ENCODE measurements at regions not wholly inside any gene's neighbourhood (a gene's known extent, or its start where the extent isn't known, plus 50 kb on each side); places are given as distances from the start of the nearest gene placed in this dataset.

DNA sequence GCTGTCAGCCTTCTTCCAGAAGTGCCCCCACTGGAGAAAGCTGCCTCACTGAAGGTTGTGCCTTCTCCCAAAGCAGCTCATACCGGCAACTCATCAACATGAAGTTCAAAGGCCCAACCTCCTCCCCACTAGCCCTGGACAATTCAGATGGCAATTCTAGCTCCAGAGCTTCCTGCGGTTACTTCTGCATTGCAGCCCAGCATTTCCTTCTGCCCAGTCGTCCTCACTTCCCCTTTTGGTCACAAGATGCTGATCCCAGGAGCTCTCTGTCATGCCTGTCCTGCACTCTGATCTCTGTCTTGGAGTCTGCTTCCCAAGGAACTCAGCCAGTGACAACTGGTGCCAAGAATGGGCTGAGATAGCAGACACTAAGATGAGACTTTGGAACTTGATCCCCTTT is 178.2 kb upstream of the SOX9 start:
- H3K27me3 ChIP-seq (ENCODE audit: insufficient read depth, low read length) = no peaks in the 10 kb centered on the region
- no peak overlapping the region for H3K4me2 ChIP-seq (ENCODE audit: low read length)
- no peak overlapping the region for H2BK120ac ChIP-seq (ENCODE audit: insufficient read depth, low read length, poor library complexity)
- H4K91ac ChIP-seq (ENCODE audit: low read depth, low read length) = no peak overlapping the region
- DNase-seq = no peak
- peaks cover 3% of the 10 kb centered on the region for H3K9me3 ChIP-seq (ENCODE audit: insufficient read depth, low read depth, low read length)
- H3K14ac ChIP-seq (ENCODE audit: low read length) = no peak overlapping the region
- H3K18ac ChIP-seq (ENCODE audit: low read length) = no peak overlapping the region
- no peak overlapping the region for H3K9ac ChIP-seq (ENCODE audit: low read length)
- H3K4ac ChIP-seq (ENCODE audit: low read depth, low read length) = no peak overlapping the region
- H2AFZ ChIP-seq (ENCODE audit: insufficient read depth, low read length, poor library complexity) = no peak overlapping the region
- H3K23ac ChIP-seq (ENCODE audit: low read length) = no peak overlapping the region
- H2AK5ac ChIP-seq (ENCODE audit: low read length) = no peak overlapping the region
- H3K36me3 ChIP-seq (ENCODE audit: control insufficient read depth in 1 of 2, insufficient read depth in 2 of 2, low read length in 2 of 2) = no peaks in the 10 kb centered on the region
- no peak overlapping the region for H3K4me3 ChIP-seq (ENCODE audit: low read depth, low read length)
- no peak overlapping the region for H3K27ac ChIP-seq (ENCODE audit: low read depth, low read length)
- H4K8ac ChIP-seq (ENCODE audit: low read depth, low read length) = no peak overlapping the region
- H4K12ac ChIP-seq (ENCODE audit: low read depth, low read length) = no peak overlapping the region
- no peak overlapping the region for H2BK5ac ChIP-seq (ENCODE audit: low read depth, low read length, poor library complexity)
- no peaks in the 10 kb centered on the region for H3K79me2 ChIP-seq (ENCODE audit: control insufficient read depth, insufficient read depth, low read length, poor library complexity)
- H3K79me1 ChIP-seq (ENCODE audit: low read length) = no peaks in the 10 kb centered on the region
- no peak overlapping the region for H2BK12ac ChIP-seq (ENCODE audit: low read length)
- no peaks in the 10 kb centered on the region for H3K4me1 ChIP-seq (ENCODE audit: control insufficient read depth in 1 of 2, insufficient read depth in 2 of 2, low read length in 2 of 2)
- no CpG with 5 or more reads among the region's 3 CpGs for WGBS (ENCODE audit: extremely low coverage, insufficient coverage, insufficient read length)

DNA sequence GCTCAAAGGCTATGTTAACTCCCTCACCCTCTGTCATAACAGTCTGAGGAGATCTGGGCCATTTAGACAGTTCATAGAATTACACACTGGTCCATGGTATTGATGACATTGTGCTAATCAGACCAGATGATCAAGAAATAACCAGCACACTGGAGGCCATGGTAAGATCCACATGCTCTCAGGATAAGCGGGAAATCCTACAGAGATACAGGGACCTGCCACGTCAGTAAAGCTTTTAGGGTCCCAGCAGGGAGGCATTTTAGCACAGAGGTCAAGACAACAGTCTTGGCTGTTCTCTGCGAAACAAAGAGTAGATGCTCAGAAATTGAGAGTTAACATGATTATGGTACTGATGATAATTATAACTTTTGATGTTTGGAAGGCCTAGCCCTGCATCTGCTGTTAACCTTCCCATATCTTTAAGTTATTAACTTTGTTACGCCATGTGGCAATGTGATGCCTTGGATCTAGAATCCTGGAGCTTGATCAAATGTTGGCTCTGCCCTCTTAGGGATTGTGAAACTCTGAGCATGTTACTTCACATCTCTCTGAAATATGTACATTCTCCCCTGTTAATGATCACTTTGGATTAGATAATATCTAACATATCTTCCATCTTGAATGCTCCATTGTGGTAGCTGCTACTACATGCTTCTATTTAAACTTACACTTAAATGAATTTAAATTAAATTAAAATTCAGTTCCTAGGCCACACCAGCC is 172.0 kb upstream of the SOX9 start:
- Histone ChIP-seq H3K4me2 (ENCODE audit: low read length) (no peak overlapping the region), H3K23ac (ENCODE audit: low read length) (no peak overlapping the region), H2BK120ac (ENCODE audit: insufficient read depth, low read length, poor library complexity) (no peak overlapping the region), H3K9ac (ENCODE audit: low read length) (no peak overlapping the region), H3K27me3 (ENCODE audit: insufficient read depth, low read length) (no peaks in the 10 kb centered on the region), H3K4ac (ENCODE audit: low read depth, low read length) (no peak overlapping the region), H3K4me3 (ENCODE audit: low read depth, low read length) (no peak overlapping the region), H2BK12ac (ENCODE audit: low read length) (no peak overlapping the region), H4K8ac (ENCODE audit: low read depth, low read length) (no peak overlapping the region), H3K9me3 (ENCODE audit: insufficient read depth, low read depth, low read length) (peaks cover 3% of the 10 kb centered on the region), H4K12ac (ENCODE audit: low read depth, low read length) (no peak overlapping the region), H3K79me1 (ENCODE audit: low read length) (peaks cover 2% of the 10 kb centered on the region), H3K18ac (ENCODE audit: low read length) (no peak overlapping the region), H2AFZ (ENCODE audit: insufficient read depth, low read length, poor library complexity) (no peak overlapping the region), H3K14ac (ENCODE audit: low read length) (no peak overlapping the region), H3K79me2 (ENCODE audit: control insufficient read depth, insufficient read depth, low read length, poor library complexity) (no peaks in the 10 kb centered on the region), H3K27ac (ENCODE audit: low read depth, low read length) (no peak overlapping the region), H2AK5ac (ENCODE audit: low read length) (no peak overlapping the region), H3K36me3 (ENCODE audit: control insufficient read depth in 1 of 2, insufficient read depth in 2 of 2, low read length in 2 of 2) (no peaks in the 10 kb centered on the region), H2BK5ac (ENCODE audit: low read depth, low read length, poor library complexity) (no peak overlapping the region), H3K4me1 (ENCODE audit: control insufficient read depth in 1 of 2, insufficient read depth in 2 of 2, low read length in 2 of 2) (no peaks in the 10 kb centered on the region), H4K91ac (ENCODE audit: low read depth, low read length) (no peak overlapping the region)
- no CpG with 5 or more reads among the region's 4 CpGs for WGBS (ENCODE audit: extremely low coverage, insufficient coverage, insufficient read length)
- DNase-seq = no peak

DNA sequence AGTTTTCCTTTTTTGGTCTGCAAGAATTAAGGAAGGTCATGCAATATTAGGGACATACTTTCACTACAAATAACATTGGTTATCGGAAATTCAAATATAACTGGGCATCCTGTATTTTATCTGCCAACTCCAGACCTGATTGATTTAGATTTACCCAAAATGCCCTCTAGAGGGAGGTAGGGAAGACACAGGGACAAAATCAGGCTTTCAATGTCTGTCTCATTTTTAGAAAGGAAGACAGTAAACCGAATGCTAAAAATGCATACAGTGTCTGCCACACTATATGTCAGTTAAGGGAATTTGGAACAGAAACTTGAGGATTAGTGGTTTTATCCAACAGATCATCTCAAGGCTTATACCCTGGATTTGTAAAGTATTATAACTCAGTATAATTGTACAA is 161.7 kb upstream of the SOX9 start:
- no peaks in the 10 kb centered on the region for H3K79me1 ChIP-seq (ENCODE audit: low read length)
- H4K12ac ChIP-seq (ENCODE audit: low read depth, low read length) = no peak overlapping the region
- H2BK12ac ChIP-seq (ENCODE audit: low read length) = no peak overlapping the region
- H3K27me3 ChIP-seq (ENCODE audit: insufficient read depth, low read length) = no peaks in the 10 kb centered on the region
- no peaks in the 10 kb centered on the region for H3K79me2 ChIP-seq (ENCODE audit: control insufficient read depth, insufficient read depth, low read length, poor library complexity)
- H3K14ac ChIP-seq (ENCODE audit: low read length) = no peak overlapping the region
- H4K8ac ChIP-seq (ENCODE audit: low read depth, low read length) = no peak overlapping the region
- no peak overlapping the region for H4K91ac ChIP-seq (ENCODE audit: low read depth, low read length)
- H3K23ac ChIP-seq (ENCODE audit: low read length) = no peak overlapping the region
- WGBS (ENCODE audit: extremely low coverage, insufficient coverage, insufficient read length) = no CpG with 5 or more reads among the region's 2 CpGs
- H3K4me1 ChIP-seq (ENCODE audit: control insufficient read depth in 1 of 2, insufficient read depth in 2 of 2, low read length in 2 of 2) = no peaks in the 10 kb centered on the region
- DNase-seq = no peak
- no peaks in the 10 kb centered on the region for H3K9me3 ChIP-seq (ENCODE audit: insufficient read depth, low read depth, low read length)
- H2BK120ac ChIP-seq (ENCODE audit: insufficient read depth, low read length, poor library complexity) = no peak overlapping the region
- H3K18ac ChIP-seq (ENCODE audit: low read length) = no peak overlapping the region
- H3K4me3 ChIP-seq (ENCODE audit: low read depth, low read length) = no peak overlapping the region
- H3K27ac ChIP-seq (ENCODE audit: low read depth, low read length) = no peak overlapping the region
- H2AFZ ChIP-seq (ENCODE audit: insufficient read depth, low read length, poor library complexity) = no peak overlapping the region
- H2AK5ac ChIP-seq (ENCODE audit: low read length) = no peak overlapping the region
- no peak overlapping the region for H2BK5ac ChIP-seq (ENCODE audit: low read depth, low read length, poor library complexity)
- no peak overlapping the region for H3K4ac ChIP-seq (ENCODE audit: low read depth, low read length)
- no peaks in the 10 kb centered on the region for H3K36me3 ChIP-seq (ENCODE audit: control insufficient read depth in 1 of 2, insufficient read depth in 2 of 2, low read length in 2 of 2)
- H3K4me2 ChIP-seq (ENCODE audit: low read length) = no peak overlapping the region
- H3K9ac ChIP-seq (ENCODE audit: low read length) = no peak overlapping the region

DNA sequence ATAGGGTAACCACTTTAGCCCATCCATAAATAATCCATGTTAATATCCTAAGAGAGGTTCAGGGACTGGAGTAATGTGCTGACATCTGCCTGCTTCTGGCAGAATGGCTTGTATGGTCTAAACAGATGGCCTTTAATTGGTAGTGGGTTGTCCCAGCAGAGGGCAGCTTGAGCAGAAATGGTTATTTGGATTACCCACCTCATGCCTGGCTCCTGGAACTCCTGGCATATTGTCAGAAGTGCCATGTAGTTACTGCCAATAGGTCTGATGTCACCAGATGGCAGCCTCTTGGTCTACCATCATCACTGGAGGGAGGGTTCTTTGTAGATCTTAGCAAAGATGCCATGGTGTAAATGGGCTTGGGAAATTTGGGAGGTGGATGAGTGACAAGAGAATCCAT is 157.5 kb upstream of the SOX9 start:
- no peak overlapping the region for H3K4me3 ChIP-seq (ENCODE audit: low read depth, low read length)
- no peak overlapping the region for H4K12ac ChIP-seq (ENCODE audit: low read depth, low read length)
- H2BK12ac ChIP-seq (ENCODE audit: low read length) = no peak overlapping the region
- no peaks in the 10 kb centered on the region for H3K36me3 ChIP-seq (ENCODE audit: control insufficient read depth in 1 of 2, insufficient read depth in 2 of 2, low read length in 2 of 2)
- H2AK5ac ChIP-seq (ENCODE audit: low read length) = no peak overlapping the region
- no peak overlapping the region for H3K9ac ChIP-seq (ENCODE audit: low read length)
- H3K79me1 ChIP-seq (ENCODE audit: low read length) = no peaks in the 10 kb centered on the region
- no peak overlapping the region for H3K18ac ChIP-seq (ENCODE audit: low read length)
- H3K14ac ChIP-seq (ENCODE audit: low read length) = no peak overlapping the region
- H4K91ac ChIP-seq (ENCODE audit: low read depth, low read length) = no peak overlapping the region
- H3K79me2 ChIP-seq (ENCODE audit: control insufficient read depth, insufficient read depth, low read length, poor library complexity) = no peaks in the 10 kb centered on the region
- no peak overlapping the region for H2BK5ac ChIP-seq (ENCODE audit: low read depth, low read length, poor library complexity)
- no peak overlapping the region for H3K23ac ChIP-seq (ENCODE audit: low read length)
- H3K27me3 ChIP-seq (ENCODE audit: insufficient read depth, low read length) = no peaks in the 10 kb centered on the region
- no peak overlapping the region for H3K4me2 ChIP-seq (ENCODE audit: low read length)
- H3K4me1 ChIP-seq (ENCODE audit: control insufficient read depth in 1 of 2, insufficient read depth in 2 of 2, low read length in 2 of 2) = no peaks in the 10 kb centered on the region
- no peaks in the 10 kb centered on the region for H3K9me3 ChIP-seq (ENCODE audit: insufficient read depth, low read depth, low read length)
- H4K8ac ChIP-seq (ENCODE audit: low read depth, low read length) = no peak overlapping the region
- H2AFZ ChIP-seq (ENCODE audit: insufficient read depth, low read length, poor library complexity) = no peak overlapping the region
- H3K27ac ChIP-seq (ENCODE audit: low read depth, low read length) = no peak overlapping the region
- DNase-seq = no peak
- no peak overlapping the region for H2BK120ac ChIP-seq (ENCODE audit: insufficient read depth, low read length, poor library complexity)
- H3K4ac ChIP-seq (ENCODE audit: low read depth, low read length) = no peak overlapping the region
